ENCODE measurements at regions not wholly inside any gene's neighbourhood (a gene's known extent, or its start where the extent isn't known, plus 50 kb on each side); places are given as distances from the start of the nearest gene placed in this dataset.

- no peak overlapping the region for H3K4me2 ChIP-seq (ENCODE audit: control insufficient read depth, extremely low read depth, insufficient read depth, low read depth, low read length)
- no peak overlapping the region for H3K27ac ChIP-seq (ENCODE audit: control insufficient read depth, insufficient read depth, low read length)
- TF ChIP-seq, protein P1, sequence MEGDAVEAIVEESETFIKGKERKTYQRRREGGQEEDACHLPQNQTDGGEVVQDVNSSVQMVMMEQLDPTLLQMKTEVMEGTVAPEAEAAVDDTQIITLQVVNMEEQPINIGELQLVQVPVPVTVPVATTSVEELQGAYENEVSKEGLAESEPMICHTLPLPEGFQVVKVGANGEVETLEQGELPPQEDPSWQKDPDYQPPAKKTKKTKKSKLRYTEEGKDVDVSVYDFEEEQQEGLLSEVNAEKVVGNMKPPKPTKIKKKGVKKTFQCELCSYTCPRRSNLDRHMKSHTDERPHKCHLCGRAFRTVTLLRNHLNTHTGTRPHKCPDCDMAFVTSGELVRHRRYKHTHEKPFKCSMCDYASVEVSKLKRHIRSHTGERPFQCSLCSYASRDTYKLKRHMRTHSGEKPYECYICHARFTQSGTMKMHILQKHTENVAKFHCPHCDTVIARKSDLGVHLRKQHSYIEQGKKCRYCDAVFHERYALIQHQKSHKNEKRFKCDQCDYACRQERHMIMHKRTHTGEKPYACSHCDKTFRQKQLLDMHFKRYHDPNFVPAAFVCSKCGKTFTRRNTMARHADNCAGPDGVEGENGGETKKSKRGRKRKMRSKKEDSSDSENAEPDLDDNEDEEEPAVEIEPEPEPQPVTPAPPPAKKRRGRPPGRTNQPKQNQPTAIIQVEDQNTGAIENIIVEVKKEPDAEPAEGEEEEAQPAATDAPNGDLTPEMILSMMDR (optimal IDR thresholded peaks at IDR 0.05 in 1 of 3, IDR thresholded peaks at IDR 0.05 in 1 of 3, conservative IDR thresholded peaks at IDR 0.05 in 1 of 3; ENCODE audit: extremely low read depth in 1 of 3, insufficient read depth in 2 of 3, low read length in 3 of 3): no peak
- TF ChIP-seq EZH2 (IDR thresholded peaks at IDR 0.05; ENCODE audit: low read length): no peak
- H4K20me1 ChIP-seq (ENCODE audit: control insufficient read depth, extremely low read depth, insufficient read depth, low read length): no peaks in the 10 kb centered on the region
- no peaks in the 10 kb centered on the region for H3K27me3 ChIP-seq (ENCODE audit: control insufficient read depth, extremely low read depth, insufficient read depth, low read length)
- FAIRE-seq: no peak
- peaks cover 21% of the 10 kb centered on the region for H3K4me1 ChIP-seq (ENCODE audit: control insufficient read depth, extremely low read depth, insufficient read depth, low read length)
- no peaks in the 10 kb centered on the region for H3K79me2 ChIP-seq (ENCODE audit: control insufficient read depth, insufficient read depth, low read length)
- no peak overlapping the region for H3K9ac ChIP-seq (ENCODE audit: control insufficient read depth, extremely low read depth, insufficient read depth, low read length)
- no peaks in the 10 kb centered on the region for H3K36me3 ChIP-seq (ENCODE audit: control insufficient read depth in 2 of 2, extremely low read depth in 1 of 2, insufficient read depth in 2 of 2, low read length in 2 of 2)
- H3K4me3 ChIP-seq (ENCODE audit: control insufficient read depth in 2 of 3, extremely low read depth in 1 of 3, insufficient read depth in 2 of 3, low read depth in 1 of 3, low read length in 3 of 3): no peak overlapping the region
- H2AFZ ChIP-seq (ENCODE audit: control insufficient read depth, low read length): no peak overlapping the region
- DNase-seq (ENCODE audit: low read depth, low spot score): no peak
- dilution Hi-C loops (cut with MboI; ENCODE audit: extremely low pct_ligation_motif_present, low sequenced_read_pairs): no loop called here
- no peaks in the 10 kb centered on the region for H3K9me3 ChIP-seq (ENCODE audit: control insufficient read depth, low read depth, low read length)
- no peaks in the 10 kb centered on the region for H3K9me1 ChIP-seq (ENCODE audit: control insufficient read depth, extremely low read depth, insufficient read depth, low read length)
Measured at GRCh38 chr5:56492812-56493211, 259.7 kb upstream of the ANKRD55 start.

DNA sequence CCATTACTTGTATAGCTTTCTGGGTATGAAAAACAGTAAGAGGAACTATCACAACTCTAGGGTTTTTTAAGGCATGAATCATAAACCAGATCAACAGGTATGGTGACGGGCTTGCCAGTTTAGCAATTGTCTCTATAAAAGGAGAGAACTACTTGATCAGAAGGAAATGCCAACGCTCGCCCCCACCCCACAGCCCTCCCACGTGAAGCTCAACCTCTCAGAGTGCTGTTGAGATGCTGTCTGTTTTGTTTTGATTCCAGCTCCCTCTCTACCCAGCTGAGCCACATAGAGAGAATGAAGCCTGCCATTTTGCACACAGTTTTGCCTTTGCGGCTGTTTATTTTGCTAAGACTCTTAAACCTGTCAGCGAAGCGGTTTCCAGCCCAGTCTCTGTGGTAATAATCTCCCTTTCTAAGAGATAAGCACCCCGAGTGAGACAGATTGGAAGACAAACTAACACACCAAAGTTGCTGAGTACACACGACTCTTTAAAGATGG, 257.9 kb upstream of the ANKRD55 start:
- H3K36me3 ChIP-seq (ENCODE audit: control insufficient read depth in 2 of 2, extremely low read depth in 1 of 2, insufficient read depth in 2 of 2, low read length in 2 of 2): no peaks in the 10 kb centered on the region
- no peaks in the 10 kb centered on the region for H3K27me3 ChIP-seq (ENCODE audit: control insufficient read depth, extremely low read depth, insufficient read depth, low read length)
- DNase-seq (ENCODE audit: low read depth, low spot score) (no peak), FAIRE-seq (peak; percentile 91)
- peak overlapping the region; percentile 47 for H3K9ac ChIP-seq (ENCODE audit: control insufficient read depth, extremely low read depth, insufficient read depth, low read length)
- H3K4me1 ChIP-seq (ENCODE audit: control insufficient read depth, extremely low read depth, insufficient read depth, low read length): peaks cover 21% of the 10 kb centered on the region
- peak overlapping the region; percentile 83 for H3K4me2 ChIP-seq (ENCODE audit: control insufficient read depth, extremely low read depth, insufficient read depth, low read depth, low read length)
- H3K9me1 ChIP-seq (ENCODE audit: control insufficient read depth, extremely low read depth, insufficient read depth, low read length): no peaks in the 10 kb centered on the region
- H3K9me3 ChIP-seq (ENCODE audit: control insufficient read depth, low read depth, low read length): no peaks in the 10 kb centered on the region
- H4K20me1 ChIP-seq (ENCODE audit: control insufficient read depth, extremely low read depth, insufficient read depth, low read length): no peaks in the 10 kb centered on the region
- H2AFZ ChIP-seq (ENCODE audit: control insufficient read depth, low read length): peak overlapping the region; percentile 81
- no peaks in the 10 kb centered on the region for H3K79me2 ChIP-seq (ENCODE audit: control insufficient read depth, insufficient read depth, low read length)
- dilution Hi-C loops (cut with MboI; ENCODE audit: extremely low pct_ligation_motif_present, low sequenced_read_pairs): no loop called here
- H3K27ac ChIP-seq (ENCODE audit: control insufficient read depth, insufficient read depth, low read length): peak overlapping the region; percentile 79
- peak overlapping the region in 2 of 3 experiments; percentile 36 to 38 for H3K4me3 ChIP-seq (ENCODE audit: control insufficient read depth in 2 of 3, extremely low read depth in 1 of 3, insufficient read depth in 2 of 3, low read depth in 1 of 3, low read length in 3 of 3)
- TF ChIP-seq EZH2 (IDR thresholded peaks at IDR 0.05; ENCODE audit: low read length): no peak
- TF ChIP-seq, protein P1 (optimal IDR thresholded peaks at IDR 0.05 in 1 of 3, IDR thresholded peaks at IDR 0.05 in 1 of 3, conservative IDR thresholded peaks at IDR 0.05 in 1 of 3; ENCODE audit: extremely low read depth in 1 of 3, insufficient read depth in 2 of 3, low read length in 3 of 3): no peak
